ENCODE measurements at regions not wholly inside any gene's neighbourhood (a gene's known extent, or its start where the extent isn't known, plus 50 kb on each side); places are given as distances from the start of the nearest gene placed in this dataset.

DNA sequence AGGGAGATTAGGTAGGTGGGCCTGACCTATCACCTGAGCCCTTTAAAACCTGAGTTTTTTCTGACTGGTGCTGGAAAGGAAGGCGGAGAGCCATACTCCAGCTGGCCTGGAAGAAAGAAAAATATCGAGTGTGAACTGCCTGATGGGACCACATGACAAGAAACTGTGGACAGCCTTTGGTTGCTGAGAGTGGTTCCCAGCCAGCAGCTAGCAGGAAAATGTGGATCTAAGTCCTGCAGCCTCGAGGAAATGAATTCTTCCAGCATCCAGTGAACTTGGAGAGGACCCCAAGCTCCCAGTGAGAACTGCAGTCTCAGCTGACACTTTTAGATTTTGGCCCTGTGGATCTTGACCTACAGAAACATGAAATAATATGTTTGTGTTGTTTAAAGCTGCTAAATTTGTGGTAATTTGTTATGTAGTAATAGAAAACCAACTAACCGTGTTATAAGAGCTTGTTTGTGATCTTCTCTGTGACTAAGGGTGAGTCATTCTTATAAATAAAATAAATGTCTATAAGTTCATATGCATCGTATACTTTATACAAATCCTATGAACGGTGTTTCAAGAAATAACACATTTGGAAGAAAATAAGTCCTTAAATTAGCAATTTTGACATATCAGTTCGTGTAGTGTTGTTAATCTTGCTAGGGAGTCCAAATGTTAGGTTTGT is 359.6 kb downstream of the BMP4 start:
- DNase-seq = no peak
- intact Hi-C loops (cut with DNase I) = no loop called here
- no peak for ATAC-seq

- ATAC-seq (no peak), DNase-seq (no peak)
- intact Hi-C loops (cut with DNase I) = no loop called here
Observed at GRCh38 chr14:53591816-53592215, 364.8 kb downstream of the BMP4 start.

- intact Hi-C loops (cut with DNase I) = no loop called here
- DNase-seq = no peak
- no peak for ATAC-seq
Observed at GRCh38 chr14:53581504-53581903, 375.1 kb downstream of the BMP4 start.

- ATAC-seq (no peak), DNase-seq (no peak)
- intact Hi-C loops (cut with DNase I) = no loop called here
Observed at GRCh38 chr14:53571641-53572328, 384.8 kb downstream of the BMP4 start.

- ATAC-seq = no peak
Observed at GRCh38 chr14:53570411-53571387, 385.9 kb downstream of the BMP4 start.

GRCh38 chr14:53569446-53569845 is 387.2 kb downstream of the BMP4 start:
- ATAC-seq = no peak
- intact Hi-C loops (cut with DNase I) = no loop called here

More at GRCh38 chr14:53570411-53571387, 385.9 kb downstream of the BMP4 start:
- intact Hi-C loops (cut with DNase I) = no loop called here
- no peak for DNase-seq

DNA sequence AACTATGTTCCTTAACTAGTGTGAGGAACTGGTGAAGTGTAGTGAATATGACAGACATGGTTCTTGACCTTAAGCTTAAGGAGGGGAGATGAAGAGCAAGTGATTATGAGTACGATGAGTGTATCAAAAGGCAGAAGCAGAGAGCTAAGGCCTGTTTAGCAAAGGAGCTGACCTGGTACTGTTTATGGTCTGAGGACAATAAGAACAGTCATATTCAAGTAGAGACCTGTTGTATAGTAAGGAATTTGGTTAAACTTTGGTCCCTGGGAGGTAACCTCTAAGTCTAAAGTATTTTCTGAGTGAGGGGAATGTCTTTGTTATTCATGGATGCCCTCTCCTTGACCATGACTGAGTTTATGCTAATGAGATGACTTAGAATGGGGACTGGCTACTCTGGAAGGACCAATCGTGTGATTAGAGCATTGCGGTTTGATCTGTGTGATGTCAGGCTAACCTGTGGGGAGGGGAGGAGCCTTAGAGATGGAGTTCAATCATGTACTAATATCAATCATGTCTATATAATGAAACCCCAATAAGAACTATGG is 389.3 kb downstream of the BMP4 start:
- no peak for DNase-seq
- ATAC-seq = no peak
- intact Hi-C loops (cut with DNase I) = no loop called here

More at GRCh38 chr14:53569446-53569845, 387.2 kb downstream of the BMP4 start:
- DNase-seq = no peak

DNA sequence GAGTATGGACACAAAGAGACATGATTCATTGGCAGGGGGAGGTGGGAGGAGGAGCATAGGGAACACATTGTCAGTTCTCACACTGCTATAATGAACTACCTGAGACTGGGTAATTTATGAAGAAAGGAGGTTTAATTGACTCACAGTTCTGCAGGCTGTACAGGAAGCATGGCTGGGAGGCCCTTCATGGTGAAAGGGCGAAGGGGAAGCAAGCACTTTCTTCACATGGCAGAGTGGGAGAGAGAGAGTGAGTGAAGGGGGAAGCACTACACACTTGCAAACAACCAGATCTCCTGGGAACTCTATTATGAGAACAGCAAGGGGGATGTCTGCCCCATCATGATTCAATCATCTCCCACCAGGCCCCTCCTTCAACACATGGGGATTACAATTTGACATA is 391.8 kb downstream of the BMP4 start:
- no peak for ATAC-seq
- DNase-seq = no peak
- intact Hi-C loops (cut with DNase I) = no loop called here

GRCh38 chr14:53563628-53564027 is 393.0 kb downstream of the BMP4 start:
- intact Hi-C loops (cut with DNase I) = no loop called here
- ATAC-seq (no peak), DNase-seq (no peak)

DNA sequence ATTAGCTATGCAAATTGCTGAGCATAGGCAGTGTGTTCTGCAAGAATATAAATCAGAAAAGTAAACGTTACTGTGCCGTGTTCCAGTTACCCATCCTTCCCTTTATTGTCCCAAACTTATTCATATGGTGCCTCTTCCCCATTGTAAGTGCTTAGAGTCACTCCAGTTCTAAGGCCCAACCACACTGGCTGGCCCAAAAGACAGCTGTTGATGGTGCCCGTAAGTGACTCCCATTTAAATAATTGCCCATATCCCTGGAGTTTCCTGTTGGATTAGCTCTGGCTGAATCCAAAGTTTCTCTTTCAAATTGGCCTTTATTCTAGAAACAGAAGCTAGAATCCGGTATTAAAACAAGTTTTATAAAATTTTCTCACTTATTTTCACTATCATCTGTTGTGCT is 400.1 kb upstream of the DDHD1 start:
- ATAC-seq (no peak), DNase-seq (no peak)
- intact Hi-C loops (cut with DNase I) = no loop called here

- intact Hi-C loops (cut with DNase I) = no loop called here
- ATAC-seq (no peak), DNase-seq (no peak)
Observed at GRCh38 chr14:53551862-53552261, 398.7 kb upstream of the DDHD1 start.

- DNase-seq = no peak
- no peak for ATAC-seq
- intact Hi-C loops (cut with DNase I) = no loop called here
Observed at GRCh38 chr14:53550776-53551175, 397.7 kb upstream of the DDHD1 start.

DNA sequence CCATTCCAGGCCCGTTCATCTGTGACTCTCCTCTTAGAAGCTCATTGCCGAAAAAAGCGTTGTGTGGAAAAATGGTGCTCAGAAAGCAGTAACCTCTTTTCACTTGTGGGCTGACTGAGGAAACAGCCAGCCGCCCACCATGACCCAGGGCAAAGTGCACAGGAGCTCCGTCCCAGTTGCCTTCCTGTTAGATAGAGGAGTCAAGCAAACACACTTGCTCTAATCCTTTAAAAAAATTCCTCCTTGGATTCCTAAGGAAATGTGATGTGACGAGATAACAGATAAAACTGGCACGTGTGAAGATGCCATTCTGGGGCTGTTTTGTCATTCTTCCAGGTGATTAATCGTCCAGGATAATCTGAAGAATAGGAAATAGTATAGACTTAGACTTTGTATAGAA is 396.8 kb upstream of the DDHD1 start:
- intact Hi-C loops (cut with DNase I) = no loop called here

DNA sequence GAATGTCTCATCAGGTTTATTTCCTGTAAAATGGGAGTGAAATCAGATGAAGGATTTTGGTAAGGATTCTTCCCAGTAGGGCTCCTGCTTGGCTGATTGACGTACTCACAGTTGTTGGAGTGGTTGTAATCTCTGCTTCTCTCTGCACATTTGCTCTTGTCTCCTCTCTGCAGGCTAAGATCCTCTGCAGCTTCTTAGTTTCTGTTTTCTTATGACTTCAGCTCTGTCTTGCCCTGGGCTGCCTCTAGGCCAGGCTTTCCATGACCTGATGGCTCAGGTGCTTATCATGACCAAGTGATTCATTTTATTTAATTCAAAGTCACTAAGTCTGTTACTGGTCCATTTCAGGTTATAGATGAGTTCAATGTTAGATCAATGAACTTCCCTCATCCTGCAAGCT is 394.5 kb upstream of the DDHD1 start:
- intact Hi-C loops (cut with DNase I) = no loop called here
- ATAC-seq (no peak), DNase-seq (no peak)

More for the DNA sequence above, 396.8 kb upstream of the DDHD1 start:
- DNase-seq (peak; percentile 31), ATAC-seq (no peak)

DNA sequence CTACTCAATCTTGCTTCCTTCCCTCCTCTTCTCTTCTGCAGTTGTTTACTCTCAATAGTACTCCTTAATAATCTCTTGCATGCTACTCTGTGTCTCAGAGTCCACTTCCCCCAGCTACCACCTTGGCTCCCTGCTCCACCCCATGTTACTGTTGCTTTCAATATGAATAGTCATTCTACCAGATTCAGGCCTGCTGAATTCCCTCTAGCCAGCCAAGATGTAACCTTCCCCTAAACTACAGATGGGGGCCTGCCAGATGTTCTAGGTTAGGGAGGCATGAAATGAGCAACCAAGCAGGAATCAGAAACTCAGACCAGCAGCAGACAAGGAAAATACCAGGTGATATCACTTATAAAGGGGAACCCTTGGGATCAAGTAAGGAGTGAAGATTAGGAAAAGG is 392.1 kb upstream of the DDHD1 start:
- intact Hi-C loops (cut with DNase I) = no loop called here

GRCh38 chr14:53542732-53543131 is 389.6 kb upstream of the DDHD1 start:
- ATAC-seq (peak in 1 of 2 donors; percentile 32), DNase-seq (no peak)
- intact Hi-C loops (cut with DNase I) = no loop called here

More for the DNA sequence above, 392.1 kb upstream of the DDHD1 start:
- no peak for ATAC-seq
- no peak for DNase-seq

DNA sequence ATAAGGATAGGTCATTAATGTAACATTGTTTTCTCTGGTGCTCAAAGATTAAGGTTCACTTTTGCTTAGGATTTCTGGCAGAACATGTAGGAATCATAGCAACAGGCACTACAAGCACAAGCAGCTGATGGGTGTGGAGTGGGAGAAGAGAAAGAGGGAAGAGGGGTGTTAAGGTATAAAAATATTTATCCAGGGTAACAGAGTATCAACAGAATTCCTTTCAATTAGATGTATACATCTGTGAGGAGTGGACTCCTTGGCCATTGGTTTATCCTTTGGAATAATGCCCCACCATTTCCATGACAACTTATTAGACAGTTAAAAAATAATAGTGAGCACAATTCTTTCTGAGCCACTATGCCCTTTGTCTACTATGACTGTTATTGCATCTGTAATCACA is 388.3 kb upstream of the DDHD1 start:
- intact Hi-C loops (cut with DNase I) = no loop called here
- ATAC-seq (no peak), DNase-seq (no peak)

GRCh38 chr14:53539489-53540126 is 386.5 kb upstream of the DDHD1 start:
- intact Hi-C loops (cut with DNase I) = loop anchor here (1.0 to 10.0 kb wide), 6 partner anchors 105 to 808 kb away; no protein-coding TSS in a partner anchor
- peak; percentile 88 to 95 for ATAC-seq
- peak; percentile 76 for DNase-seq

GRCh38 chr14:53538316-53538881 is 385.3 kb upstream of the DDHD1 start:
- ATAC-seq = no peak
- intact Hi-C loops (cut with DNase I) = loop anchor here (2.0 to 10.0 kb wide), 5 partner anchors 104 to 809 kb away; no protein-coding TSS in a partner anchor
- DNase-seq = no peak
